Karpas-422 (cell line): ENCODE measurements at regions not wholly inside any gene's neighbourhood (a gene's known extent, or its start where the extent isn't known, plus 50 kb on each side); places are given as distances from the start of the nearest gene placed in this dataset.

Source experiments
- DNase-seq: peaks from one replicate; pipeline ENCODE4 v3.0.0-alpha.2; 2015
- H2AFZ ChIP-seq: fragments of 200-600 bp; sonication (generic); 2 replicates; pipeline ENCODE4 v1.6.1; 2014; ENCODE audit warnings: antibody characterized with exemption, low read length, mixed read lengths
- H3K27ac ChIP-seq: fragments of 200-600 bp; sonication (generic); 2 replicates; pipeline ENCODE4 v1.5.1; 2014; ENCODE audit warnings: mild to moderate bottlenecking, low read length, moderate library complexity
- H3K27me3 ChIP-seq: fragments of 200-600 bp; sonication (generic); 2 replicates; pipeline ENCODE4 v1.6.1; 2014; ENCODE audit warnings: low read length, mixed read lengths
- H3K36me3 ChIP-seq: fragments of 200-600 bp; sonication (generic); 2 replicates; pipeline ENCODE4 v1.6.1; 2014; ENCODE audit warnings: low read length, mixed read lengths; ENCODE audit not compliant: insufficient read depth
- H3K4me1 ChIP-seq: fragments of 200-600 bp; sonication (generic); 2 replicates; pipeline ENCODE4 v1.6.1; 2014; ENCODE audit warnings: mild to moderate bottlenecking, low read length, mixed read lengths
- H3K4me2 ChIP-seq: fragments of 200-600 bp; sonication (generic); 2 replicates; pipeline ENCODE4 v1.6.1; 2014; ENCODE audit warnings: low read length, low read depth, mild to moderate bottlenecking; ENCODE audit not compliant: poor library complexity, severe bottlenecking
- H3K4me3 ChIP-seq: fragments of 200-600 bp; sonication (generic); 2 replicates; pipeline ENCODE4 v1.5.1; 2014; ENCODE audit warnings: mild to moderate bottlenecking, antibody characterized with exemption, low read length, mixed read lengths
- H3K79me2 ChIP-seq: fragments of 200-600 bp; sonication (generic); 2 replicates; pipeline ENCODE4 v1.6.1; 2014; ENCODE audit warnings: mild to moderate bottlenecking, low read length, mixed read lengths
- H3K9ac ChIP-seq: fragments of 200-600 bp; sonication (generic); 2 replicates; pipeline ENCODE4 v1.6.0; 2014; ENCODE audit warnings: low read length
- H3K9me2 ChIP-seq: fragments of 200-600 bp; sonication (generic), shearing (Covaris generic); replicated peaks from 2 replicates; pipeline ENCODE4 v1.6.0; 2014; ENCODE audit warnings: mild to moderate bottlenecking, low read length, moderate library complexity; ENCODE audit not compliant: insufficient read depth
- H3K9me3 ChIP-seq: fragments of 300-700, 200-600 bp; sonication (generic); 2 replicates; pipeline ENCODE4 v1.6.1; 2014; ENCODE audit warnings: low read length, mixed read lengths
- H4K20me1 ChIP-seq: fragments of 200-600 bp; sonication (generic); 2 replicates; pipeline ENCODE4 v1.6.1; 2014; ENCODE audit warnings: mild to moderate bottlenecking, antibody characterized with exemption, low read length, low read depth; ENCODE audit not compliant: insufficient read depth

DNA sequence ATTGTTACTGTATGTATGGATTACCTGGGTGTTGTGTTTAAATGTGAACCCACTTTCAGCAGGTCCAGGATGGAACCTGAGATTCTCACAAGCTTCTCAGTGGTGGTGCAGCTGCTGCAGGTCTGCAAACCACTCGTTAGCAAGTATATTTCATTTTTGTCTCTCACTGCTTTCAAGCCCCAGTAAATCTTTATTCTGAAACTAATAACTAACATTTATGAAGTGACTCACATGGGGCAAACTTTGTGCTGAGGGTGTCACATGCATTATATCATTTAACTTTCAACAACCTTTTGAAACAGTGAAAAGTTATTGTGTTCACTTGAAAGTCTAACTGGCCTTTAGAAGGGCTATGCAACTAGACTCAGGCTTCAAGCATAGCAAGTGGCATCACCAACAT lies 98.9 kb upstream of the DYNLRB2 start:
- no peak for DNase-seq
- Histone ChIP-seq H2AFZ (no peak overlapping the region), H3K79me2 (no peaks in the 10 kb centered on the region), H3K36me3 (no peaks in the 10 kb centered on the region), H3K4me2 (no peak overlapping the region), H3K9ac (no peak overlapping the region), H4K20me1 (no peaks in the 10 kb centered on the region), H3K9me2 (no peaks in the 10 kb centered on the region), H3K27ac (no peak overlapping the region), H3K4me3 (no peak overlapping the region), H3K4me1 (no peaks in the 10 kb centered on the region), H3K9me3 (no peaks in the 10 kb centered on the region), H3K27me3 (no peaks in the 10 kb centered on the region)

DNA sequence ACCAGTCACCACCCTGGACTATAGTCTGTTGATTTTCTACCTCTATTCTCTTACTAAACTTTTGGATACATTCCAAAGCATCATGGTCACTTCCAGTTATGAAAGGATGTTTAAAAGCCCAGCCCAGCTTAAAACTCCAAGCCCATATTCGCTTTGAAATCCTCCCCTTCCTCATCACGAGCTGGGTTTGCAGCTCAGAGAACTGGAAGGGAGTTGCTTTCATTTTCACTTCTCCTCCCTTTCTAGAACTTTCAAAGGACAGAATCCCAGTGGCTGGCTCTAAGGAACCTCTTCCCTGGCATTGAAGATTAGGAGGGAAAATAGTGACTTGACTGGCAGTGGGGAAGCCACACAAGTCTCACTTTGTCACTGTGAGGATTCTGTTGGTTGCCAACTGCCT lies 100.1 kb upstream of the DYNLRB2 start:
- Histone ChIP-seq H3K9me3 (no peaks in the 10 kb centered on the region), H4K20me1 (no peaks in the 10 kb centered on the region), H3K9me2 (no peaks in the 10 kb centered on the region), H3K36me3 (no peaks in the 10 kb centered on the region), H2AFZ (no peak overlapping the region), H3K4me2 (no peak overlapping the region), H3K27ac (no peak overlapping the region), H3K79me2 (no peaks in the 10 kb centered on the region), H3K4me1 (no peaks in the 10 kb centered on the region), H3K27me3 (no peaks in the 10 kb centered on the region), H3K9ac (no peak overlapping the region), H3K4me3 (no peak overlapping the region)
- DNase-seq = no peak

DNA sequence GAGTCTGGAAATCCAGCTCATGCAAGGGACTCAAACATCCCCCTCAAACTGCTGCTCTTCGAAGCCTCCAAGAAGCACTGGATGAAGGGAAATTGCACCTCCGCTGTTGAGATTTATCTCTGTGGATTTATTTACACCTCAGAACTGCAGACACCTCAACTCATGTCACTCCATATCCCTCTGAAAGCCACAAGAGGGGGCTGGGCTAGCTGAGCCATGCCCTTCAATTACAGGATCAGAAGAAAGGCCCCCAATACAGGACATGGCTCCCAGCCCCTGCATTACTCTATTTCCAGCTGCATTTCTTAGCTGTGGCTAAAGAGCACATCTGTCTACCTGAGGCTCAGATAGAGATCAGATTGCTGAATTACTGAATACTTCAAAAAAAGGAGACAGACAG lies 103.1 kb upstream of the DYNLRB2 start:
- Histone ChIP-seq H3K79me2 (no peaks in the 10 kb centered on the region), H3K27me3 (no peaks in the 10 kb centered on the region), H2AFZ (no peak overlapping the region), H3K4me3 (no peak overlapping the region), H3K36me3 (no peaks in the 10 kb centered on the region), H3K9me2 (no peaks in the 10 kb centered on the region), H3K27ac (no peak overlapping the region), H3K4me1 (no peaks in the 10 kb centered on the region), H3K9ac (no peak overlapping the region), H3K9me3 (no peaks in the 10 kb centered on the region), H4K20me1 (no peaks in the 10 kb centered on the region), H3K4me2 (no peak overlapping the region)
- no peak for DNase-seq

DNA sequence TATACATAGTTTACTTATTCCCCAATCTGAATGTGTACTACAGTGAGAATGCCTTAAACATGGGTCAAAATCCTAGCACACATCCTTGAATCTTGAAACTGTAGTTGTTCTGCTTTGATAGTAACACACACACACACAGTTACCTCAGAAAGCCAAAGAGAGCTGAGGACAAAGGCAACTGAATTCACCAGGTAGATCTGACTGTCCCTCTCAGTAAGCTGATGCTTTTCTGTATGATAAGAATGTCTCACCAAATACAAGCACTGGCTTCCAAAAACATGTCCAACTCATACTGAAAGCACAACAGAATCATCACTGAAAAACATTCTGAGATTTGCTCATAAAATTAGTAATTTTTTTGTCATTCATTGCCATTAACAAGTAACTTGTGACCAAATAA lies 104.3 kb upstream of the DYNLRB2 start:
- H3K36me3 ChIP-seq = no peaks in the 10 kb centered on the region
- no peaks in the 10 kb centered on the region for H3K4me1 ChIP-seq
- H3K27ac ChIP-seq = no peak overlapping the region
- no peak for DNase-seq
- H3K4me3 ChIP-seq = no peak overlapping the region
- H3K79me2 ChIP-seq = no peaks in the 10 kb centered on the region
- H3K4me2 ChIP-seq = no peak overlapping the region
- no peak overlapping the region for H3K9ac ChIP-seq
- H2AFZ ChIP-seq = no peak overlapping the region
- no peaks in the 10 kb centered on the region for H3K27me3 ChIP-seq
- H3K9me3 ChIP-seq = no peaks in the 10 kb centered on the region
- H4K20me1 ChIP-seq = no peaks in the 10 kb centered on the region
- H3K9me2 ChIP-seq = no peaks in the 10 kb centered on the region

DNA sequence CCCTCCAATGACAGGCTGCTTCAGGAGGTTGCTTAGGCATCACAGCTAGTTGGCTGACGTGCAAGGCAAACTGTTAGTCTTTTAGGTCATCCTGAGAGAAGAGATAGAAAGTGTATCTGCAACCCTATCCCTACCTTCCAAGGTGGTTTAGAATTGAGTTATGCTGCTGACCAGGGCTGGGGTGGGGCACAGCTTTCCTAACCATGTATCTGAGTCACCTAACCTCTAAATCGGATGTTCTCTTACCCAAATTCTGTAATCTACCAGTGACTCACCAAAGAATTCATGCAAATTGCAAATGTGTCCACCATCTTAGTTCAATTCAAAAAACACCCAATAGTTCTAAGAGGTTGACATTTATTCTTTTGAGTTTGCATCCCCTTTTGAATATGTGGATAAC lies 107.2 kb upstream of the DYNLRB2 start:
- Histone ChIP-seq H3K4me3 (no peak overlapping the region), H3K9ac (no peak overlapping the region), H3K9me2 (no peaks in the 10 kb centered on the region), H4K20me1 (no peaks in the 10 kb centered on the region), H3K4me1 (no peaks in the 10 kb centered on the region), H3K27me3 (no peaks in the 10 kb centered on the region), H3K79me2 (no peaks in the 10 kb centered on the region), H3K4me2 (no peak overlapping the region), H3K27ac (no peak overlapping the region), H3K9me3 (no peaks in the 10 kb centered on the region), H3K36me3 (no peaks in the 10 kb centered on the region), H2AFZ (no peak overlapping the region)
- no peak for DNase-seq

DNA sequence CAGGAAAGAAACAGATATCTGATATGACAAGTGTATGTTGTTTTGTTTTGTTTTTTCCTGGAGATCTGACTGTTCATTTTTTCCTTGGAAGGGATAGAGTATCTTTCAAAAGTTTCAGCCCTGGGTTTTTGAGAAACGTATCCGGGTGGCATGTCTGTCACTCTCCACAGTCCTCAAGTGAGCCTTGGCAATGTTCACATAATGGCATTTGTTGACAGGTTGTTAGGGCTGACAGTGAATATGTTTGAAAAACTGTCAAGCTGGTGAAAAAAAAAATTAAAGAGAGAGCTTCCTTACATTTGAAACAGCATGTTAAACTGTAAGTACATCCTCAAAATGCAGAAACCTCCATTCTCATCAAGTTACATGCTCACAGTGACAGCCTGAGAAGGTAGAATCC lies 113.0 kb upstream of the DYNLRB2 start:
- H3K9me3 ChIP-seq = no peaks in the 10 kb centered on the region
- H3K4me3 ChIP-seq = no peak overlapping the region
- no peaks in the 10 kb centered on the region for H3K4me1 ChIP-seq
- H3K4me2 ChIP-seq = no peak overlapping the region
- DNase-seq = no peak
- H3K27ac ChIP-seq = no peak overlapping the region
- H4K20me1 ChIP-seq = no peaks in the 10 kb centered on the region
- H3K36me3 ChIP-seq = no peaks in the 10 kb centered on the region
- no peak overlapping the region for H3K9ac ChIP-seq
- H3K79me2 ChIP-seq = no peaks in the 10 kb centered on the region
- H3K27me3 ChIP-seq = no peaks in the 10 kb centered on the region
- H2AFZ ChIP-seq = no peak overlapping the region
- no peaks in the 10 kb centered on the region for H3K9me2 ChIP-seq

DNA sequence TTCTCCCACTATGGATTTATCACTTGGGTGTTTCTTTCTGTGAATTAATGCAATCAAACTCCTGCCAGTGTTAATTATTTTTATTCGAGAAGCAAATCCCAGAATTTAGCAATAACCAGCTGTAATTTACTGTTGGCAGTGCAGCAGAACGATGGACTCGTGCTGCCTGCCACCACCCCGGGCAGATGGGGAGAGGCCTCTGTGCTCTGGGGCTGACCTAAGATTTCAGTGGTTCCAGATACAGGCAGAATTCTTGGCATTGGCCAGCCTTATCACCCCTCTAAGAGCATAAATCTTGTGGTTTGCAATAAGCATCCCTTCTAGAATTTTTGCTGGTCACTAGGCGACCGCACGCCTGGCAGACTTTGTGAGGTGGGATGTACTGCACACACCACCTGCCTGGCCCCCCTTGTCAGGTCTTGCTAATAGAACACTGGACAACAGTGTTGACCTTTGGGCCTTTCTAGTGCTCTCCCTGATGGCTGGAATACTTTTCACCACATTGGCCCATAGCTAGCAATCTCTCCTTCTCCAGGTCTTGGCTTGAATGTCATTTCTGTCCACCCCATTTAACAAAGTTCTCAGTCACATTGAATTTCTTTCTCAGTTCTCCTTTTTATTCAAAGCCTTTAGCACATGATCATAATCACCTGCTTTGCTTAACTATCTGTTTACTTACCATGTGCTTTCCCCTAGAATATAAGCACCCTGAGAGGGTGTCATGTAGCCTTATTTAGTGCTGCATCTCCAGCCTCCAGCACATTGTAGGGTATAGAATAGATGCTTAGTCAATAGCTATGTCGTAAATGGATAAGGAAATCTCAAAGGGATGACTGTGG lies 122.1 kb upstream of the DYNLRB2 start:
- no peak for DNase-seq
- Histone ChIP-seq H3K79me2 (no peaks in the 10 kb centered on the region), H3K36me3 (no peaks in the 10 kb centered on the region), H3K9me3 (no peaks in the 10 kb centered on the region), H3K4me3 (no peak overlapping the region), H3K27me3 (no peaks in the 10 kb centered on the region), H3K4me1 (peaks cover 6% of the 10 kb centered on the region), H2AFZ (no peak overlapping the region), H3K9ac (no peak overlapping the region), H3K4me2 (no peak overlapping the region), H3K9me2 (no peaks in the 10 kb centered on the region), H4K20me1 (no peaks in the 10 kb centered on the region), H3K27ac (no peak overlapping the region)

DNA sequence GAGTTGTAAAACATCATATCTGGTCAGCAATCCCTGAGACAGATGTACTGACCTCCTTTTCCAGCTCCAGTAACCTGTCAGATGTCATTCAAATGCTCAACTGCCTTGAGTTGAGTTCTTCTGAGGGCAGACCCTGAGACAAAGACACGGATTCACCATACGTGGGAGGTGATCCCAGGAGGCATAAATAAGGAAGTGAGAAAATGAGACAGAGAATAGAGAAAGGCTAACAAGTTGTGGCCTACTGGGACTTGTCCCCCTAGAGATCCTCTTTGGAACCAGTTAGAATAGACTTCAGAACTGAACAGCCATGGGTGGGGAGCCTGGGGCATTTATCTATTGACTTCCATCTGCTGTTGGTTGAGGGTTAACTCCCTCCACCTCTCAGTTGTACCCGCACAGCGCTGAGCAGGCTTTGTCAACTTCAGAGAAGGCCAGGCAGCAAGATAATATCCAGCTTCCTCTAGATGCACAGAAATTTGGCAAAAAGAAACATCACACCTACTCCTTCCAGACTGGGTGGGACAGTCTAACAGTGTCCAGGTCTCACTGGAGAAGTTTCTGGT lies 123.0 kb upstream of the DYNLRB2 start:
- DNase-seq = no peak
- Histone ChIP-seq H3K79me2 (no peaks in the 10 kb centered on the region), H3K36me3 (no peaks in the 10 kb centered on the region), H3K4me1 (peaks cover 6% of the 10 kb centered on the region), H4K20me1 (no peaks in the 10 kb centered on the region), H3K4me3 (no peak overlapping the region), H3K9me2 (no peaks in the 10 kb centered on the region), H3K4me2 (no peak overlapping the region), H3K9ac (no peak overlapping the region), H3K27ac (no peak overlapping the region), H3K27me3 (no peaks in the 10 kb centered on the region), H2AFZ (no peak overlapping the region), H3K9me3 (no peaks in the 10 kb centered on the region)
